HL-60 (cell line): ENCODE measurements at regions not wholly inside any gene's neighbourhood (a gene's known extent, or its start where the extent isn't known, plus 50 kb on each side); places are given as distances from the start of the nearest gene placed in this dataset.
A peak's percentile ranks its signal among the peaks of the same experiment; 100 is the strongest.

ENCODE experiments used
- DNase-seq, 2 experiments: peaks; one replicate each; pipeline ENCODE4 v3.0.0-alpha.2; 2010 to 2020; ENCODE audit warnings: low read depth in 1 of 2, low spot score in 1 of 2
- H3K27ac ChIP-seq: fragments of 250-450 bp; sonication (Bioruptor Pico); replicated peaks from 2 replicates; pipeline ENCODE4 v1.5.1; 2020; ENCODE audit warnings: mild to moderate bottlenecking, moderate library complexity
- H3K27me3 ChIP-seq: fragments of 250-450 bp; sonication (Bioruptor Pico); 2 replicates; pipeline ENCODE4 v1.5.1; 2021; ENCODE audit warnings: mild to moderate bottlenecking, moderate library complexity; ENCODE audit not compliant: insufficient read depth, poor library complexity, severe bottlenecking
- H3K4me3 ChIP-seq: replicated peaks from 2 replicates; pipeline ENCODE4 v1.5.1; 2011; ENCODE audit warnings: mild to moderate bottlenecking, control low read depth, low read length; ENCODE audit not compliant: insufficient read depth
- GABPA ChIP-seq: IDR thresholded peaks from 2 replicates; pipeline ENCODE4 v1.6.1; 2012; ENCODE audit warnings: low read depth
- POLR2AphosphoS5 ChIP-seq: IDR thresholded peaks from 2 replicates; pipeline ENCODE4 v1.6.1; 2012; ENCODE audit warnings: low read depth
- REST ChIP-seq: IDR thresholded peaks from 2 replicates; pipeline ENCODE4 v1.6.1; 2012; ENCODE audit warnings: low read depth; ENCODE audit not compliant: insufficient replicate concordance
- SPI1 ChIP-seq: IDR thresholded peaks from 2 replicates; pipeline ENCODE4 v1.6.1; 2012; ENCODE audit warnings: low read depth, mild to moderate bottlenecking, borderline replicate concordance
- TF ChIP-seq, protein P1 (sequence below): IDR thresholded peaks from one replicate; pipeline ENCODE4 v1.5.1; 2011; ENCODE audit warnings: low read length, control low read depth, inconsistent platforms; ENCODE audit not compliant: insufficient read depth

DNA sequence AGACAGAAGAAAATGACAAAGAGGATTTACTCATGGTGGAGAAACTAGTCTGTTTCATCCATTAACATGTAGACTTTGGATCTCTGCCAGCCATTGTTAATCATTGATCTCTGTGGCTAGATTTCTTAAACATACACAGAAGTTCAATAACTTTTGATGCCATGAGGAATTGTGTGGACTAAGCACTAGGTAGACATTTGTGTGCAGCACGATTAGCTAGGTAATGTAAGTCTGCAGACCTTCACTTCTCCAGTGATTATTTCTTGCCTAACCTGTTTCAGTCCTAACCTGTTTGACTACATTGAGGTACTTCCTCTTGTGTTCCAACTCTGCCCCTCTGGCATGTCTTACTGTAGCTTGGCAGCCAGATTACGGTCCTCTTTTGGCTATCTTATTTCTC, 928.5 kb upstream of the ROBO1 start:
- TF ChIP-seq REST (no peak), GABPA (no peak), POLR2AphosphoS5 (no peak), SPI1 (no peak)
- TF ChIP-seq, protein P1, sequence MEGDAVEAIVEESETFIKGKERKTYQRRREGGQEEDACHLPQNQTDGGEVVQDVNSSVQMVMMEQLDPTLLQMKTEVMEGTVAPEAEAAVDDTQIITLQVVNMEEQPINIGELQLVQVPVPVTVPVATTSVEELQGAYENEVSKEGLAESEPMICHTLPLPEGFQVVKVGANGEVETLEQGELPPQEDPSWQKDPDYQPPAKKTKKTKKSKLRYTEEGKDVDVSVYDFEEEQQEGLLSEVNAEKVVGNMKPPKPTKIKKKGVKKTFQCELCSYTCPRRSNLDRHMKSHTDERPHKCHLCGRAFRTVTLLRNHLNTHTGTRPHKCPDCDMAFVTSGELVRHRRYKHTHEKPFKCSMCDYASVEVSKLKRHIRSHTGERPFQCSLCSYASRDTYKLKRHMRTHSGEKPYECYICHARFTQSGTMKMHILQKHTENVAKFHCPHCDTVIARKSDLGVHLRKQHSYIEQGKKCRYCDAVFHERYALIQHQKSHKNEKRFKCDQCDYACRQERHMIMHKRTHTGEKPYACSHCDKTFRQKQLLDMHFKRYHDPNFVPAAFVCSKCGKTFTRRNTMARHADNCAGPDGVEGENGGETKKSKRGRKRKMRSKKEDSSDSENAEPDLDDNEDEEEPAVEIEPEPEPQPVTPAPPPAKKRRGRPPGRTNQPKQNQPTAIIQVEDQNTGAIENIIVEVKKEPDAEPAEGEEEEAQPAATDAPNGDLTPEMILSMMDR = no peak
- Histone ChIP-seq H3K4me3 (no peak overlapping the region), H3K27me3 (no peaks in the 10 kb centered on the region), H3K27ac (no peak overlapping the region)
- DNase-seq = no peak

DNA sequence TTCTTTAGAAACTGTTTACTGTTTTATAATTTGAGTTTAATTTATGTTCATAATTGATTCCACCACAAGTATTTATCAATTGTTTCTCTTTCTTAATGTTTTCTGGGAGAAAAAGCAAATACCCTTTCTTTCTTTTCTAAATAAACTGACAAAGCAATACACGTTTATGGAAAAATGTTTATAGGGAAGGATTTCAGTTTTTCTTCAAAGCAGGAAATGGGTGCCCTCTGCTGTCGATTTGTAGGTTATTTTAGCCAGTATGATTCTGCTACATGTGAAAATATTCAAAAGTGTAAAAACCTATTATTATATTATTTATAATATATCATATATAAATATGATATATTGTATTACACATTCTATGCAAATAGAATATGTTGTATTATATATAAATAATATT, 921.0 kb upstream of the ROBO1 start:
- H3K27me3 ChIP-seq = no peaks in the 10 kb centered on the region
- H3K27ac ChIP-seq = no peak overlapping the region
- TF ChIP-seq SPI1 (no peak), POLR2AphosphoS5 (no peak)
- TF ChIP-seq, protein P1 = no peak
- H3K4me3 ChIP-seq = no peak overlapping the region
- no peak for DNase-seq

DNA sequence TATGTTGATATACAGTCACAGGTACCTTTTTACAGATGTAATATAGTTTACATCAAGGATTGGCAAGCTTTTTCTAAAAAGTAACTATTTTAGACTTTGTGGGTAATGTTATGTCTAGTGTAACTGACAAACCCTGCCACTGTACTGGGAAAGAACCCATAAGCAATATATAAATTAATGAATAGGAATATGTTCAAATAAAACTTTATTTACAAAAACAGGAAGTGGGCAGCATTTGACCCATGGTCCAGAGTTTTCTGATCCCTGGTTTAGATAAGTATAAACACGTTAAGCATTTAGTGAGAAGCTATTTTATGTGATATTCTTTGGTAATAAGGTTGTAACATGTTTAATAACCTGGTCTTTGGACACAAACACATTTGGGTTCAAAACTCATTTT, 915.2 kb upstream of the ROBO1 start:
- no peak overlapping the region for H3K27ac ChIP-seq
- TF ChIP-seq SPI1 = peak; percentile 41; the same call in 1 of the 2 replicates
- no peak for TF ChIP-seq GABPA
- no peaks in the 10 kb centered on the region for H3K27me3 ChIP-seq
- no peak overlapping the region for H3K4me3 ChIP-seq
- DNase-seq = no peak

GRCh38 chr3:80682235-80682634, 914.4 kb upstream of the ROBO1 start:
- no peak overlapping the region for H3K27ac ChIP-seq
- no peak for DNase-seq
- H3K27me3 ChIP-seq = no peaks in the 10 kb centered on the region
- H3K4me3 ChIP-seq = no peak overlapping the region
- TF ChIP-seq REST (no peak), SPI1 (no peak), POLR2AphosphoS5 (no peak), GABPA (no peak)
- TF ChIP-seq, protein P1 = no peak
